ENCODE measurements at regions not wholly inside any gene's neighbourhood (a gene's known extent, or its start where the extent isn't known, plus 50 kb on each side); places are given as distances from the start of the nearest gene placed in this dataset.
"Not testable (repeated sequence)": the region's sequence is repeated elsewhere in the genome, so short reads cannot be mapped to it uniquely, and the experiment has no call there.

DNA sequence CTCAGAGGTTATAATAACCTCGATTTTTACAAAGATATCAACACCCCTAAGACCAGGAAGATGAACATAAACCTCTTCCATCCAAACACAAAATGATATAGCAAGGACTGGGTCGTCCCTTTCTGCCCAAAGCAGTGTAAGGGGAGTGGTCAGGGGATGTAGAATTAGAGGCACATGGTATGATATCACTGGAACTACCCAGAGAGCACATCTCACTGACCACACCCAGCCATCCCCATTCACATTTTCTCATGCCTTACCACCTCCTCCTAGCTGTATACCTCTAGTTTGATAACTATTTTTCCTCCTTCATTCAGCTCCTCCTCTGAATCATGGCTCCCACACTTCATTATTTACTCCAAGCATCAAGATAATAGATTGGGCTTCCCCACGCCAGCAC, 152.6 kb downstream of the COPS8 start:
- H3K4me3 ChIP-seq (ENCODE audit: low read length) = no peak overlapping the region
- DNase-seq (ENCODE audit: low read depth) = no peak
- TF ChIP-seq, protein P1, sequence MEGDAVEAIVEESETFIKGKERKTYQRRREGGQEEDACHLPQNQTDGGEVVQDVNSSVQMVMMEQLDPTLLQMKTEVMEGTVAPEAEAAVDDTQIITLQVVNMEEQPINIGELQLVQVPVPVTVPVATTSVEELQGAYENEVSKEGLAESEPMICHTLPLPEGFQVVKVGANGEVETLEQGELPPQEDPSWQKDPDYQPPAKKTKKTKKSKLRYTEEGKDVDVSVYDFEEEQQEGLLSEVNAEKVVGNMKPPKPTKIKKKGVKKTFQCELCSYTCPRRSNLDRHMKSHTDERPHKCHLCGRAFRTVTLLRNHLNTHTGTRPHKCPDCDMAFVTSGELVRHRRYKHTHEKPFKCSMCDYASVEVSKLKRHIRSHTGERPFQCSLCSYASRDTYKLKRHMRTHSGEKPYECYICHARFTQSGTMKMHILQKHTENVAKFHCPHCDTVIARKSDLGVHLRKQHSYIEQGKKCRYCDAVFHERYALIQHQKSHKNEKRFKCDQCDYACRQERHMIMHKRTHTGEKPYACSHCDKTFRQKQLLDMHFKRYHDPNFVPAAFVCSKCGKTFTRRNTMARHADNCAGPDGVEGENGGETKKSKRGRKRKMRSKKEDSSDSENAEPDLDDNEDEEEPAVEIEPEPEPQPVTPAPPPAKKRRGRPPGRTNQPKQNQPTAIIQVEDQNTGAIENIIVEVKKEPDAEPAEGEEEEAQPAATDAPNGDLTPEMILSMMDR (IDR thresholded peaks at IDR 0.05; ENCODE audit: insufficient read depth, low read depth, low read length, missing control alignments) = no peak

GRCh38 chr2:237240252-237240651, 154.6 kb downstream of the COPS8 start:
- no peak overlapping the region for H3K4me3 ChIP-seq (ENCODE audit: low read length)
- TF ChIP-seq, protein P1 (IDR thresholded peaks at IDR 0.05; ENCODE audit: insufficient read depth, low read depth, low read length, missing control alignments) = no peak
- no peak for DNase-seq (ENCODE audit: low read depth)

- not testable (repeated sequence) for H3K4me3 ChIP-seq (ENCODE audit: low read length); DNase-seq (ENCODE audit: low read depth)
These were observed 155.2 kb downstream of the COPS8 start for GRCh38 chr2:237240868-237241267.

- no peak for DNase-seq (ENCODE audit: low read depth)
- TF ChIP-seq, protein P1 (IDR thresholded peaks at IDR 0.05; ENCODE audit: insufficient read depth, low read depth, low read length, missing control alignments) = no peak
These were observed 156.4 kb downstream of the COPS8 start for GRCh38 chr2:237242091-237242536.

DNA sequence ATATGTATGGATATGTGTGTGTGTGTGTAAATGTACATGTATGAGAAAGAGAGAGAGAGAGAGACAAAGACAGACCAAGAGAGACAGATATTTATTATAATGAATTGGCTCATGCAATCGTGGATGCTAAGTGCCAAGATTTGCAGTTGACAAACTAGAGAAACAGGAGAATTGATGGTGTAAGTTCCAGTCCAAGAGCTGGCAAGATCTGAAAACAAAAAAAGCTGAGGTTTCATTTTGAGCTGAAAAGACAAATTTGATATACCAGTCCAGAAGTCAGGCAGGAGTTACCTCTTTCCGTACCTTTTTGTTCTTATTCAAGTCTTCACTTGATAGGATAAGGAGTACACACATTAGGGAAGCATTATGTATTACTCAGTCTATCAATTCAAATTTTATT, 157.8 kb downstream of the COPS8 start:
- TF ChIP-seq, protein P1 (IDR thresholded peaks at IDR 0.05; ENCODE audit: insufficient read depth, low read depth, low read length, missing control alignments) = no peak
- no peak overlapping the region for H3K4me3 ChIP-seq (ENCODE audit: low read length)
- DNase-seq (ENCODE audit: low read depth) = no peak

More at GRCh38 chr2:237242091-237242536, 156.4 kb downstream of the COPS8 start:
- H3K4me3 ChIP-seq (ENCODE audit: low read length) = no peak overlapping the region

DNA sequence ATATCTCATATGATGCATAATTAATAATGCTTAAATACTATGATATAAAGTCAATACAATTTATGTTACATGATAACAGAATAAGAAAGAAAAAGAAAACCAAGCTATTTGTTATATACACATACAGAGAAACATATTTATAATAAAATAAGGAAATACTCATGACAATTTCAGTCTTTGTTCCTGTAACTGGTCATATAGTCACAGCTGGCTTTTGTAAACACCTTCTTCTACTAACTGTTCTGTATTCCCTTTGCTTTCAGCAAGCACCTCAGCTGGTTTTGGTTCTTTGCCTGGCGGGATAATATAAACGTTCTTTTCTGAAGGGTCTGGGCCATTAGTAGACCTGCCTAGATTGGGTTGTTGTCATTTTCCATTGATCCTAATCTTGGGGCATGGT, 158.5 kb downstream of the COPS8 start:
- TF ChIP-seq, protein P1 (IDR thresholded peaks at IDR 0.05; ENCODE audit: insufficient read depth, low read depth, low read length, missing control alignments) = no peak
- H3K4me3 ChIP-seq (ENCODE audit: low read length) = no peak overlapping the region
- no peak for DNase-seq (ENCODE audit: low read depth)

DNA sequence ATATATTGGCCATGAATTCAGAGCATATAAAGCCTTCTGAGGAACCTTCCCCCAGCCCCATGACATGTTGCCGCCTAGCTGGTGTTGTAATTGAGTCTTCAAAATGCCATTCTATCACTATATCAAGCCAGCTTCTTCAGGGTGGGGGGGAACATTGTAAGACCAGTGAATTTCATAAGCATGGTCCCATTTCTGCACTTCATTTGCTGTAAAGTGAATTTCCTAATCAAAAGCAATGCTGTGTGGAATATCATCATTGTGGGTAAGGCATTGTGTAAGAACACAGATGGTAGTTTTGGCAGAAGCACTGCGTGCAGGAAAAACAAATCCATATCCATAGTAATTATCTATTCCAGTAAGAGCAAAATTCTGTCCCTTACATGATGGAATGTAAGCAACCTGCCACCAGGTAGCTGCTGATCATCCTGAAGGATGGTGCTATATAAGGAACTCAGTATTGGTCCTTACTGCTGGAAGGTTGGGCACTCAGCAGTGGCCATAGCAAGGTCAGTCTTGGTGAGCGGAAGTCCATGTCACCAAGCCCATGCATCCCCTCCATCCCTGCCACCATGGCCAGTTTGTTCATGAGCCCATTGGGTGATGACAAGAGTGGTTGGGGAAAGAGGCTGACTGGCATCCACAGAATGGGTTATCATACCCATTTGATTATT, 159.4 kb downstream of the COPS8 start:
- TF ChIP-seq, protein P1 (IDR thresholded peaks at IDR 0.05; ENCODE audit: insufficient read depth, low read depth, low read length, missing control alignments) = no peak
- H3K4me3 ChIP-seq (ENCODE audit: low read length) = no peak overlapping the region

More for the DNA sequence above, 159.4 kb downstream of the COPS8 start:
- no peak for DNase-seq (ENCODE audit: low read depth)

Measured in epithelial cell of esophagus (primary cell).